K562 (cell line): ENCODE measurements at regions not wholly inside any gene's neighbourhood (a gene's known extent, or its start where the extent isn't known, plus 50 kb on each side); places are given as distances from the start of the nearest gene placed in this dataset.

Experiments used
- ATAC-seq: fragments of 200-7000 bp; cut with Tn5 transposase; 3 replicates; pipeline ENCODE4 v1.9.1; 2020; ENCODE audit warnings: moderate library complexity
- BruUV-seq: library from RNA; stranded (reverse); fragments of 400-500 nt; replicated peaks from 2 replicates; lab custom pipeline; 2021; lab: Mats Ljungman, UMichigan
- CTCF ChIA-PET: fragments of 300-600 bp; formaldehyde crosslinking; extraction: SDS; loops from one replicate; lab custom pipeline; 2021; ENCODE audit warnings: low intra/inter-chr PET ratio; lab: Yijun Ruan, JAX
- POLR2A ChIA-PET: fragments of 300-600, 350-650 bp; sonication (Branson Sonifier 250); formaldehyde crosslinking; extraction: SDS; loops from one replicate; lab custom pipeline; 2021; ENCODE audit warnings: antibody characterized with exemption, inconsistent platforms; lab: Yijun Ruan, JAX
- DNase-seq, 4 experiments: peaks; one replicate each; pipeline versions ENCODE4 v3.0.0 to v3.0.0-alpha.2; 2011 to 2018; ENCODE audit warnings: low spot score in 3 of 4, mixed read lengths in 3 of 4; ENCODE audit errors: extremely low read depth in 1 of 4
- FAIRE-seq: peaks from 2 replicates; lab custom pipeline; 2011; peaks lifted over from hg19 to GRCh38; lab: Jason Lieb, UNC
- H2AFZ ChIP-seq: 2 replicates; pipeline ENCODE4 v1.6.0; 2011; ENCODE audit warnings: low read depth, low read length, control low read depth, inconsistent platforms
- H3K27ac ChIP-seq: fragments of 200-600 bp; 3 replicates; pipeline ENCODE4 v1.8.0; 2011; ENCODE audit warnings: low read depth, mild to moderate bottlenecking, control low read depth, inconsistent platforms, low read length, moderate library complexity, mixed read lengths; ENCODE audit errors: extremely low read depth
- H3K27me3 ChIP-seq, 2 experiments: fragments of 300-600 bp in 1 of 2; 2 replicates in 1 of 2; 3 replicates in 1 of 2; pipeline versions ENCODE4 v1.6.0 to v1.8.0; 2011; ENCODE audit warnings: inconsistent platforms in 2 of 2, low read length in 2 of 2, mild to moderate bottlenecking in 1 of 2, mixed read lengths in 1 of 2, moderate library complexity in 1 of 2; ENCODE audit not compliant: control insufficient read depth in 2 of 2, insufficient read depth in 2 of 2
- H3K36me3 ChIP-seq: fragments of 300-600 bp; 3 replicates; pipeline ENCODE4 v1.8.0; 2011; ENCODE audit warnings: mild to moderate bottlenecking, low read length, inconsistent platforms; ENCODE audit not compliant: control insufficient read depth, insufficient read depth
- H3K4me1 ChIP-seq, 2 experiments: fragments of 200-600 bp in 1 of 2; replicated peaks in 1 of 2; 2 replicates in 1 of 2; 3 replicates in 1 of 2; pipeline versions ENCODE4 v1.5.1 to v1.8.0; 2011; ENCODE audit warnings: inconsistent platforms in 2 of 2, low read length in 2 of 2, mild to moderate bottlenecking in 1 of 2, mixed read lengths in 1 of 2, moderate library complexity in 1 of 2; ENCODE audit not compliant: control insufficient read depth in 2 of 2, insufficient read depth in 2 of 2
- H3K4me2 ChIP-seq: 2 replicates; pipeline ENCODE4 v1.6.1; 2011; ENCODE audit warnings: low read length, control low read depth, inconsistent platforms, mixed read lengths; ENCODE audit not compliant: insufficient read depth
- H3K4me3 ChIP-seq: fragments of 200-600 bp; sonication (generic), shearing (Covaris generic); 2 replicates; pipeline ENCODE4 v1.5.1; 2016; ENCODE audit warnings: control low read depth, inconsistent platforms
- H3K79me2 ChIP-seq: fragments of 200-600 bp; 3 replicates; pipeline ENCODE4 v1.8.0; 2011; ENCODE audit warnings: low read length, inconsistent platforms; ENCODE audit not compliant: control insufficient read depth, insufficient read depth
- H3K9ac ChIP-seq, 2 experiments: 2 replicates each; pipeline versions ENCODE4 v1.6.0 to v1.6.1; 2011; ENCODE audit warnings: low read depth in 2 of 2, low read length in 2 of 2, control low read depth in 1 of 2, inconsistent platforms in 1 of 2, mild to moderate bottlenecking in 1 of 2, mixed read lengths in 1 of 2; ENCODE audit not compliant: insufficient read depth in 1 of 2
- H3K9me1 ChIP-seq: one replicate; pipeline ENCODE4 v1.6.0; 2011; ENCODE audit warnings: inconsistent platforms, mild to moderate bottlenecking, low read length, moderate library complexity; ENCODE audit not compliant: control insufficient read depth, insufficient read depth
- H3K9me3 ChIP-seq: replicated peaks from 2 replicates; pipeline ENCODE4 v1.5.1; 2011; ENCODE audit warnings: low read depth, low read length, inconsistent platforms; ENCODE audit not compliant: control insufficient read depth, insufficient read depth
- H4K20me1 ChIP-seq: replicated peaks from 2 replicates; pipeline ENCODE4 v1.6.1; 2011; ENCODE audit warnings: low read length, inconsistent platforms, mixed read lengths; ENCODE audit not compliant: control insufficient read depth, insufficient read depth
- CHD4 ChIP-seq: fragments of 200-600 bp; sonication (generic); IDR thresholded peaks from 3 replicates; pipeline ENCODE4 v1.6.1; 2012; ENCODE audit warnings: low read depth, mild to moderate bottlenecking, mixed read lengths, low read length, inconsistent platforms; ENCODE audit not compliant: insufficient read depth, insufficient replicate concordance, poor library complexity, severe bottlenecking
- EGR1 ChIP-seq: fragments of 450-650 bp; conservative IDR thresholded peaks from 2 replicates; pipeline ENCODE4 v1.6.1; 2017; ENCODE audit warnings: mild to moderate bottlenecking
- ELK1 ChIP-seq: sonication (generic); formaldehyde crosslinking; IDR thresholded peaks from 2 replicates; pipeline ENCODE4 v1.8.1; 2022; ENCODE audit warnings: missing genetic modification reagents
- MCM7 ChIP-seq, 2 experiments: fragments of 450-650 bp; IDR thresholded peaks; 2 replicates each; pipeline ENCODE4 v1.6.1; 2016 to 2018
- PHB2 ChIP-seq: fragments of 450-650 bp; IDR thresholded peaks from 2 replicates; pipeline ENCODE4 v1.6.1; 2017; ENCODE audit warnings: low read depth
- PYGO2 ChIP-seq: fragments of 450-650 bp; IDR thresholded peaks from 2 replicates; pipeline ENCODE4 v1.6.1; 2016; ENCODE audit warnings: mild to moderate bottlenecking, missing genetic modification characterization, moderate library complexity, missing compliant biosample characterization
- RB1 ChIP-seq: fragments of 450-650 bp; IDR thresholded peaks from 2 replicates; pipeline ENCODE4 v1.6.1; 2017; ENCODE audit warnings: low read depth, mild to moderate bottlenecking
- RBM14 ChIP-seq: fragments of 200-400 bp; formaldehyde crosslinking; IDR thresholded peaks from 2 replicates; pipeline ENCODE4 v1.6.1; 2018; ENCODE audit warnings: low read depth, mild to moderate bottlenecking, low read length, moderate library complexity, borderline replicate concordance; ENCODE audit not compliant: insufficient read depth
- RFX5 ChIP-seq: IDR thresholded peaks from 2 replicates; pipeline ENCODE4 v1.6.1; 2011; ENCODE audit warnings: low read depth, mild to moderate bottlenecking, improper control_type of control experiment, low read length
- SIN3A ChIP-seq, 2 experiments: fragments of 150-350 bp in 1 of 2; IDR thresholded peaks; 2 replicates each; pipeline ENCODE4 v1.6.1; 2011 to 2016; ENCODE audit warnings: borderline replicate concordance in 2 of 2, low read depth in 2 of 2, low read length in 2 of 2, mild to moderate bottlenecking in 2 of 2, moderate library complexity in 2 of 2; ENCODE audit not compliant: control insufficient read depth in 1 of 2
- TAF7 ChIP-seq: fragments of 450-650 bp; IDR thresholded peaks from 2 replicates; pipeline ENCODE4 v1.6.1; 2016; ENCODE audit warnings: missing genetic modification characterization, missing compliant biosample characterization
- ZNF165 ChIP-seq: fragments of 250-450 bp; sonication (Bioruptor Pico); IDR thresholded peaks from 2 replicates; pipeline ENCODE4 v1.4.0; 2020; ENCODE audit warnings: borderline replicate concordance
- ZNF280B ChIP-seq: fragments of 250-450 bp; sonication (Bioruptor Pico); IDR thresholded peaks from 2 replicates; pipeline ENCODE4 v1.5.1; 2021; ENCODE audit warnings: mild to moderate bottlenecking
- WGBS: fragments of 100-300 bp; shearing (Covaris generic); methylation state at CpG from one replicate; pipeline ENCODE4 v1.1.6; 2016; ENCODE audit warnings: low coverage, mixed read lengths; ENCODE audit not compliant: insufficient coverage; ENCODE audit errors: missing lambda C conversion rate; 5-methylcytosine and 5-hydroxymethylcytosine counted together
- in situ Hi-C: fragments of 300-500 bp; cut with MboI; formaldehyde crosslinking; loops from 4 replicates; pipeline ENCODE4 v1.15.0; 2018; ENCODE audit warnings: inconsistent platforms, mixed read lengths
- intact Hi-C: fragments of 100-400 bp; cut with micrococcal nuclease; formaldehyde crosslinking; loops from 2 replicates; pipeline ENCODE4 v1.14.2; 2022
- TF ChIP-seq, protein P1 (sequence below): sonication (generic); formaldehyde crosslinking; IDR thresholded peaks from 2 replicates; pipeline ENCODE4 v1.8.0; 2022; ENCODE audit warnings: mild to moderate bottlenecking, low read depth, missing genetic modification reagents

- H3K9me3 ChIP-seq, result no peaks in the 10 kb centered on the region; the same call in 1 of the 2 replicates
- no TSS peak for BruUV-seq
- no peak for TF ChIP-seq RB1
- no peak for TF ChIP-seq PHB2
- TF ChIP-seq, protein P1, sequence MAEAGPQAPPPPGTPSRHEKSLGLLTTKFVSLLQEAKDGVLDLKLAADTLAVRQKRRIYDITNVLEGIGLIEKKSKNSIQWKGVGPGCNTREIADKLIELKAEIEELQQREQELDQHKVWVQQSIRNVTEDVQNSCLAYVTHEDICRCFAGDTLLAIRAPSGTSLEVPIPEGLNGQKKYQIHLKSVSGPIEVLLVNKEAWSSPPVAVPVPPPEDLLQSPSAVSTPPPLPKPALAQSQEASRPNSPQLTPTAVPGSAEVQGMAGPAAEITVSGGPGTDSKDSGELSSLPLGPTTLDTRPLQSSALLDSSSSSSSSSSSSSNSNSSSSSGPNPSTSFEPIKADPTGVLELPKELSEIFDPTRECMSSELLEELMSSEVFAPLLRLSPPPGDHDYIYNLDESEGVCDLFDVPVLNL (CRISPR knock-in tag), result no peak
- TF ChIP-seq ZNF165 (CRISPR knock-in tag), result no peak
- TF ChIP-seq RFX5, result no peak
- TF ChIP-seq TAF7 (tag), result no peak
- no peak for TF ChIP-seq MCM7 (IDR thresholded peaks at IDR 0.05)
These were observed 315.1 kb downstream of the NEBL start for GRCh38 chr10:20582041-20582440.

GRCh38 chr10:20573924-20574323, 323.2 kb downstream of the NEBL start:
- no peaks in the 10 kb centered on the region for H3K9me1 ChIP-seq
- no peaks in the 10 kb centered on the region for H4K20me1 ChIP-seq
- H3K9ac ChIP-seq, result no peak overlapping the region
- 0% methylated on average over 2 of the region's 2 CpGs for WGBS
- H2AFZ ChIP-seq, result no peak overlapping the region
- POLR2A ChIA-PET, result no interaction called here
- no peaks in the 10 kb centered on the region for H3K79me2 ChIP-seq
- H3K4me3 ChIP-seq, result no peak overlapping the region
- intact Hi-C loops, result no loop called here
- in situ Hi-C loops, result no loop called here
- no peak for DNase-seq
- H3K4me2 ChIP-seq, result no peak overlapping the region
- no peak overlapping the region for H3K27ac ChIP-seq
- CTCF ChIA-PET, result no interaction called here
- no peaks in the 10 kb centered on the region for H3K9me3 ChIP-seq
- FAIRE-seq, result no peak
- BruUV-seq, result no TSS peak
- H3K36me3 ChIP-seq, result no peaks in the 10 kb centered on the region
- H3K27me3 ChIP-seq, result no peaks in the 10 kb centered on the region
- ATAC-seq, result no peak
- no peaks in the 10 kb centered on the region for H3K4me1 ChIP-seq
- TF ChIP-seq ELK1 (CRISPR knock-in tag), result no peak
- TF ChIP-seq ZNF280B (CRISPR knock-in tag), result no peak
- TF ChIP-seq RBM14, result no peak
- no peak for TF ChIP-seq PYGO2
- no peak for TF ChIP-seq EGR1
- no peak for TF ChIP-seq SIN3A (IDR thresholded peaks at IDR 0.05; ENCODE audit: borderline replicate concordance in 2 of 2, control insufficient read depth in 1 of 2, low read depth in 2 of 2, low read length in 2 of 2)
- no peak for TF ChIP-seq CHD4

More at GRCh38 chr10:20582041-20582440, 315.1 kb downstream of the NEBL start:
- intact Hi-C loops, result no loop called here
- H3K36me3 ChIP-seq, result no peaks in the 10 kb centered on the region
- no peak overlapping the region for H2AFZ ChIP-seq
- H3K4me2 ChIP-seq, result no peak overlapping the region
- ATAC-seq, result no peak
- no peak overlapping the region for H3K27ac ChIP-seq
- CTCF ChIA-PET, result no interaction called here
- no peak for DNase-seq
- no peak overlapping the region for H3K9ac ChIP-seq
- no peaks in the 10 kb centered on the region for H3K79me2 ChIP-seq
- no CpG with 5 or more reads among the region's 1 CpG for WGBS
- FAIRE-seq, result no peak
- H3K27me3 ChIP-seq, result no peaks in the 10 kb centered on the region
- no peaks in the 10 kb centered on the region for H3K9me1 ChIP-seq
- in situ Hi-C loops, result no loop called here
- no peaks in the 10 kb centered on the region for H3K4me1 ChIP-seq
- POLR2A ChIA-PET, result no interaction called here
- H4K20me1 ChIP-seq, result no peaks in the 10 kb centered on the region
- no peak overlapping the region for H3K4me3 ChIP-seq
